Amniotic epithelial cell (primary cell): ENCODE measurements at regions not wholly inside any gene's neighbourhood (a gene's known extent, or its start where the extent isn't known, plus 50 kb on each side); places are given as distances from the start of the nearest gene placed in this dataset.

Experiments
- DNase-seq: peaks from one replicate; pipeline ENCODE4 v3.0.0-alpha.2; 2010; ENCODE audit warnings: low read depth

DNA sequence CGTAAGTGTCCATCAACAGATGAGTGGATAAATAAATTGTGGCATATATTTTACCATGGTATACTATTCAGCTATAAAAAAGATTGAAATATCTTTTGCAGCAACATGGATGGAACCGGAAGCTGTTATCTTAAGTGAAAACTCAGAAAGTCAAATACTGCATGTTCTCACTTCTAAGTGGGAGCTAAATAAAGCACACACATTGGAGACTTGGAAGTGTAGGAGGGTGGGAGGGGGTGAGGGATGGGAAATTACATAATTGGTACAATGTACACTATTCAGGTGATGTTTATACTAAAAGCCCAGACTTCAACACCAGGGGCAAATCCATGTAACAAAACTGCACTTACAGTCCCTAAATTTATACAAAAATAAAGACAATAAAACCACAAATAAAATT lies 72.6 kb upstream of the SPRY1 start:
- no peak for DNase-seq

DNA sequence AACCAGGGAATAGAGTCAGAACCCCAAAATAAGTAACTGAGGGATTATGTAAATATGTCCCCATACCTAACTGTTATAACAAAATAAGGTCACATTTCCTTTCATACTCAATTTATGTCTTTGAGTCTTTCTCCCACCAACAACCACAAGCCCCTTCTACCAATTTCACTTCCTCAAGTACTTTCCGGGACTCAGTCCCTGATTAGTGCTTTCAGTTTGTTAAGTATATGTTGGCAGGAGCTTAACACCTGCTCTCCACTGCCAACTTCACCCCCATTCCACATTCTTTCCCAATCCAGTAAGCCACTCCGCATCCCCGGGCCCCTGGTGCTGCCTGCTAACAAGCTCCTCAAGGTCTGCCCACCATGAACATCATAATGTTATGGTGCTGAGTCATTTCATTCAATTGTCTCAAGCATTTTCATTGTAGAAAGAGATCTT lies 71.3 kb upstream of the SPRY1 start:
- DNase-seq: peak; percentile 22

- DNase-seq: no peak
These were observed 69.2 kb upstream of the SPRY1 start for GRCh38 chr4:123327346-123327745.

DNA sequence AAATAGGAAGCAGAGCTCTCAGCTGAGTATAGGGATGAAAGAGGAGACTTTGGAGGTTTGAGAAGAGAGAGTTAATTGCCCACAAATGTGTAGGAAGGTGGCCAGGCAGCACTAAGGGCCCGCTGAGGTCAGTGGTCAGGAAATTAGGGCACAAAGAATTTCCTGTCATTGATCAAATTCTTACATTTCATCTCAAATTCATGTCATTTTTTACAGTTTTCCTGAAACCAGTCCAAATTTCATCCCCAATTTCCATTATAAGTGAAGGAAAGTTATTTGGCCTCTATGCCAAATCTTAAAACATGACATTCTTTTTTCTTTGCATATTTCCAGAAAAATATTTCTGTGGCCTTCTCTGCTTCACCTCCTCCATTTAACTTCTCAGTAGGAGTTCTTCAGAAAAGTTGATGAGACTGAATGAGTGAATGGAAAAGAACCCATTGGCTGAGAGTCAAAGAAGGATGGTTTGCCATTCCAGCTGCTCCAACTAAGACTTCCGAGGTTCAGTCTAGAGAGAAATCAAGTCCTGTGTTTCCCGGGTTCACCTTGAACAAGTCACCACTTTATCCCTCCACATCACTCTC lies 68.7 kb upstream of the SPRY1 start:
- DNase-seq: no peak

DNA sequence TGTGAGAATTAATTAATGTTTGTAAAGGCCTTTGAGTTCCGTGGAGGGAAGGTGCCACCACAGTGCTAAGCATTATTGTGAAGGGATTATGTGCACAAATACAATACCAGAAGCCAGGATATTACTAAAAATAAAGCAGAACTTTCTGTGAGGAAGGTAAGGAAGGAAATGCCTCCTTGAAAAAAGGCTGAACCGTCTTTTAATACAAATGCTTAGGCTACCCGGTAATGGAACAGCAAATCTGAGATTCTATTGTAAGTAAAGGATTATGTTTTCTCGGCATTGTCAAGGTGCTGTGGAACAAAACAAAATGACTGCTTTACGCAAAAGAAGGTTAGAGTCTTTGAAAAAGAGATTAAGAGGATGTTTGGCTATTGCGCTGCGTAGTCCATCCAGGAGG lies 57.9 kb upstream of the SPRY1 start:
- no peak for DNase-seq

GRCh38 chr4:123339507-123340380 lies 56.9 kb upstream of the SPRY1 start:
- DNase-seq: no peak

GRCh38 chr4:123340381-123340701 lies 56.3 kb upstream of the SPRY1 start:
- DNase-seq: peak; percentile 83

DNA sequence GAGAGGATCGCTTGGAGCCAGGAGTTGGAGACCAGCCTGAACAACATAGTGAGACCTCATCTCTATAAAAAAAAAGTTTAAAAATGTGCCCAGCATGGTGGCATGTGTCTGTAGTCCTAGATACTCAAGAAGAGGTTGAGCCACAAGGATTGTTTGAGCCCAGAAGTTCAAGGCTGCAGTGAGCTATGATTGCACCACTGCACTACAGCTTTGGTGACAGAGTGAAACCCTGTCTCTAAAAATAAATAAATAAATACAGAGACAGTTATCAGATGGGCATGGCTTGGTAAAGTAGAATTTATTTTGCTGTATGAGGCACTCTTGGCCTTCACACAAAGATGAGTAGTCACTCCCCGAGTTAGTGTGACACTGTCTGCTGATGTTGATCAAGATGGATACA lies 54.1 kb upstream of the SPRY1 start:
- DNase-seq: no peak

GRCh38 chr4:123343400-123344041 lies 53.1 kb upstream of the SPRY1 start:
- no peak for DNase-seq

GRCh38 chr4:123345137-123345934 lies 51.3 kb upstream of the SPRY1 start:
- no peak for DNase-seq

DNA sequence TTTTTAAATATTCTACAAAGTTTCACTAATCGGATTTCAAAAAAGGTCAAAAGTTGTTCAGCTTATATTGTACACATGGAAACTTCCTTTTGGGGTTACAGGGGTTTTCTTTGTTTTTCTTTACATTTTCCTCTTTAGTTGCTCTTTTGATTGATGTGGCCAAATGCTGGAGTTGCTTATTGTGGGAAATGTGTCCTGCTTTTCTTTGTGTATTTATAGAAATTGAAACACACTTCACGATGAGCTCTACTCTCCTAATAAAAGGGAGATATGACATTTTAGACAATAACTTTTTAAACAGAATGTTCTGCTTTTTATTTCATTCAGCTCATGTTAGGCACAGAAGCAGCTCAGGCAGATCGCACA lies 50.7 kb upstream of the SPRY1 start:
- no peak for DNase-seq

- DNase-seq: no peak
These were observed 50.2 kb upstream of the SPRY1 start for GRCh38 chr4:123346330-123346940.
